Body of pancreas (tissue), 4 donors: ENCODE measurements at regions not wholly inside any gene's neighbourhood (a gene's known extent, or its start where the extent isn't known, plus 50 kb on each side); places are given as distances from the start of the nearest gene placed in this dataset.

Experiments used
- ATAC-seq: fragments of 150-250 bp; one replicate; pipeline ENCODE4 v1.9.1; 2016
- DNase-seq, 4 donors: peaks; one replicate each; pipeline ENCODE4 v3.0.0-alpha.2; 2019
- H3K27ac ChIP-seq, 4 donors: fragments of 200-600 bp; sonication (generic); 1 replicate in 3 of 4; 2 replicates in 1 of 4; pipeline versions ENCODE4 v1.5.1 to v1.6.1; 2016 to 2019; ENCODE audit warnings: mild to moderate bottlenecking in 1 of 4, mixed read lengths in 1 of 4, moderate library complexity in 1 of 4
- H3K27me3 ChIP-seq, 2 donors: fragments of 200-600 bp; sonication (generic); one replicate each; pipeline ENCODE4 v1.6.0; 2016; ENCODE audit warnings: mild to moderate bottlenecking in 1 of 2
- H3K36me3 ChIP-seq, 2 donors: fragments of 200-600 bp; sonication (generic); replicated peaks in 1 of 2; 2 replicates each; pipeline ENCODE4 v1.5.1; 2016; ENCODE audit warnings: low read depth in 2 of 2; ENCODE audit not compliant: insufficient read depth in 1 of 2
- H3K4me1 ChIP-seq: fragments of 200-600 bp; sonication (generic); one replicate; pipeline ENCODE4 v1.6.0; 2016
- H3K4me3 ChIP-seq, 2 donors: fragments of 200-600 bp; sonication (generic); 1 replicate in 1 of 2; 2 replicates in 1 of 2; pipeline ENCODE4 v1.5.1; 2016 to 2019
- H3K9me3 ChIP-seq, 3 donors: fragments of 200-600 bp; sonication (generic); 1 replicate in 2 of 3; 2 replicates in 1 of 3; pipeline ENCODE4 v1.5.1; 2016
- CTCF ChIP-seq, 7 experiments: fragments of 450-650 bp in 4 of 7; fragments of 200-600 bp in 3 of 7; sonication (generic) in 3 of 7; IDR thresholded peaks; one replicate each; pipeline ENCODE4 v1.5.1; 2016 to 2019; ENCODE audit warnings: antibody characterized with exemption in 7 of 7
- POLR2A ChIP-seq, 3 donors: fragments of 450-650 bp; IDR thresholded peaks; one replicate each; pipeline ENCODE4 v1.6.1; 2016; ENCODE audit warnings: antibody characterized with exemption in 3 of 3, mild to moderate bottlenecking in 2 of 3
- WGBS, 2 donors: methylation state at CpG; one replicate each; pipeline ENCODE4 v1.1.5; 2017; 5-methylcytosine and 5-hydroxymethylcytosine counted together
- intact Hi-C: fragments of 100-400 bp; cut with DNase I; formaldehyde crosslinking; loops from one replicate; pipeline ENCODE4 v1.15.1; 2023

GRCh38 chr6:12404651-12405050 is 114.5 kb downstream of the EDN1 start:
- intact Hi-C loops: no loop called here
- H3K27me3 ChIP-seq: no peaks in the 10 kb centered on the region
- ATAC-seq: no peak
- H3K4me1 ChIP-seq: no peaks in the 10 kb centered on the region
- 0 to 33% methylated on average over 1 of the region's 1 CpG for WGBS, 2 donors
- DNase-seq: no peak
- no peaks in the 10 kb centered on the region for H3K9me3 ChIP-seq
- no peaks in the 10 kb centered on the region for H3K36me3 ChIP-seq
- TF ChIP-seq CTCF (IDR thresholded peaks at IDR 0.05) (no peak), POLR2A (IDR thresholded peaks at IDR 0.05) (no peak)
- no peak overlapping the region for H3K4me3 ChIP-seq
- H3K27ac ChIP-seq: no peak overlapping the region

- ATAC-seq: no peak
- TF ChIP-seq POLR2A (IDR thresholded peaks at IDR 0.05): no peak
- no peak for TF ChIP-seq CTCF (IDR thresholded peaks at IDR 0.05)
- no peak for DNase-seq
- intact Hi-C loops: no loop called here
- H3K4me1 ChIP-seq: no peaks in the 10 kb centered on the region
- no peak overlapping the region for H3K4me3 ChIP-seq
- no peak overlapping the region for H3K27ac ChIP-seq
- no peaks in the 10 kb centered on the region for H3K9me3 ChIP-seq
- WGBS, 2 donors: 64 to 73% methylated on average over 9 of the region's 9 CpGs
- H3K27me3 ChIP-seq: no peaks in the 10 kb centered on the region
- H3K36me3 ChIP-seq: no peaks in the 10 kb centered on the region
Observed at GRCh38 chr6:12408752-12409151, 118.6 kb downstream of the EDN1 start.

GRCh38 chr6:12410946-12411345 is 120.8 kb downstream of the EDN1 start:
- H3K4me1 ChIP-seq: no peaks in the 10 kb centered on the region
- no peak for TF ChIP-seq CTCF (IDR thresholded peaks at IDR 0.05)
- no peak for TF ChIP-seq POLR2A (IDR thresholded peaks at IDR 0.05)
- WGBS, 2 donors: 46 to 65% methylated on average over 4 of the region's 4 CpGs
- no peak for DNase-seq
- no peak overlapping the region for H3K4me3 ChIP-seq
- no peaks in the 10 kb centered on the region for H3K27me3 ChIP-seq
- intact Hi-C loops: no loop called here
- no peak overlapping the region for H3K27ac ChIP-seq
- no peaks in the 10 kb centered on the region for H3K36me3 ChIP-seq
- no peaks in the 10 kb centered on the region for H3K9me3 ChIP-seq
- no peak for ATAC-seq

- no peak overlapping the region for H3K4me3 ChIP-seq
- H3K36me3 ChIP-seq: no peaks in the 10 kb centered on the region
- H3K9me3 ChIP-seq: no peaks in the 10 kb centered on the region
- DNase-seq: no peak
- intact Hi-C loops: no loop called here
- no peaks in the 10 kb centered on the region for H3K27me3 ChIP-seq
- TF ChIP-seq CTCF (IDR thresholded peaks at IDR 0.05) (no peak), POLR2A (IDR thresholded peaks at IDR 0.05) (no peak)
- 90 to 98% methylated on average over 4 of the region's 4 CpGs for WGBS, 2 donors
- H3K27ac ChIP-seq: no peak overlapping the region
- H3K4me1 ChIP-seq: no peaks in the 10 kb centered on the region
- ATAC-seq: no peak
Observed at GRCh38 chr6:12414096-12414675, 124.0 kb downstream of the EDN1 start.

- Histone ChIP-seq H3K4me1 (no peaks in the 10 kb centered on the region), H3K9me3 (no peaks in the 10 kb centered on the region), H3K27ac (no peak overlapping the region), H3K4me3 (no peak overlapping the region), H3K36me3 (no peaks in the 10 kb centered on the region), H3K27me3 (no peaks in the 10 kb centered on the region)
- no peak for DNase-seq
- no peak for ATAC-seq
- no peak for TF ChIP-seq POLR2A (IDR thresholded peaks at IDR 0.05)
- TF ChIP-seq CTCF (IDR thresholded peaks at IDR 0.05): no peak
- intact Hi-C loops: no loop called here
- WGBS, 2 donors: 17 to 32% methylated on average over 2 of the region's 2 CpGs
Observed at GRCh38 chr6:12415980-12416598, 125.9 kb downstream of the EDN1 start.
